Aorta (tissue), 5 donors: ENCODE measurements at regions not wholly inside any gene's neighbourhood (a gene's known extent, or its start where the extent isn't known, plus 50 kb on each side); places are given as distances from the start of the nearest gene placed in this dataset.

Experiments used
- ATAC-seq: fragments of 200-7000 bp; cut with Tn5 transposase; one replicate; pipeline ENCODE4 v1.9.1; 2022; ENCODE audit warnings: moderate library complexity; ENCODE audit not compliant: low FRiP score
- DNase-seq, 2 donors: peaks; one replicate each; pipeline ENCODE4 v3.0.0-alpha.2; 2020
- H3K27ac ChIP-seq, 2 donors: one replicate each; pipeline ENCODE4 v1.5.1; 2013; ENCODE audit warnings: low read length in 2 of 2, mild to moderate bottlenecking in 2 of 2, moderate library complexity in 2 of 2, control low read depth in 1 of 2, inconsistent platforms in 1 of 2, low read depth in 1 of 2
- H3K27me3 ChIP-seq, 2 donors: one replicate each; pipeline ENCODE4 v1.6.1; 2013; ENCODE audit warnings: control low read depth in 1 of 2, low read length in 1 of 2, mild to moderate bottlenecking in 1 of 2, moderate library complexity in 1 of 2; ENCODE audit not compliant: insufficient read depth in 2 of 2, control insufficient read depth in 1 of 2
- H3K36me3 ChIP-seq, 2 donors: one replicate each; pipeline ENCODE4 v1.6.1; 2013; ENCODE audit warnings: control low read depth in 1 of 2, low read length in 1 of 2, mild to moderate bottlenecking in 1 of 2; ENCODE audit not compliant: insufficient read depth in 2 of 2, control insufficient read depth in 1 of 2
- H3K4me1 ChIP-seq, 2 donors: one replicate each; pipeline ENCODE4 v1.6.1; 2013; ENCODE audit warnings: low read length in 2 of 2, control low read depth in 1 of 2, mild to moderate bottlenecking in 1 of 2, moderate library complexity in 1 of 2; ENCODE audit not compliant: insufficient read depth in 2 of 2, control insufficient read depth in 1 of 2
- H3K4me3 ChIP-seq, 2 donors: one replicate each; pipeline ENCODE4 v1.5.1; 2013; ENCODE audit warnings: low read length in 2 of 2, control low read depth in 1 of 2, mild to moderate bottlenecking in 1 of 2
- H3K9me3 ChIP-seq: one replicate; pipeline ENCODE4 v1.6.1; 2013; ENCODE audit warnings: mild to moderate bottlenecking, low read length; ENCODE audit not compliant: control insufficient read depth
- WGBS, 2 donors: extraction: QIAGEN DNeasy Blood & Tissue Kit; methylation state at CpG; one replicate each; pipeline ENCODE4 v1.1.7; 2013; 5-methylcytosine and 5-hydroxymethylcytosine counted together
- intact Hi-C, 2 donors: fragments of 100-400 bp; cut with DNase I; formaldehyde crosslinking; loops; one replicate each; pipeline versions ENCODE4 v1.14.2 to v1.15.0; 2022
- donor health status: healthy with polysubstance abuse.
- donor health status: Bipolar disorder and iron deficiency.
- donor health status: DM: no; HTN: no; CAD: no.
- donor health status: DM: no; HTN: no; CAD: no.
- donor health status: DM: yes; HTN: yes; CAD: no.

DNA sequence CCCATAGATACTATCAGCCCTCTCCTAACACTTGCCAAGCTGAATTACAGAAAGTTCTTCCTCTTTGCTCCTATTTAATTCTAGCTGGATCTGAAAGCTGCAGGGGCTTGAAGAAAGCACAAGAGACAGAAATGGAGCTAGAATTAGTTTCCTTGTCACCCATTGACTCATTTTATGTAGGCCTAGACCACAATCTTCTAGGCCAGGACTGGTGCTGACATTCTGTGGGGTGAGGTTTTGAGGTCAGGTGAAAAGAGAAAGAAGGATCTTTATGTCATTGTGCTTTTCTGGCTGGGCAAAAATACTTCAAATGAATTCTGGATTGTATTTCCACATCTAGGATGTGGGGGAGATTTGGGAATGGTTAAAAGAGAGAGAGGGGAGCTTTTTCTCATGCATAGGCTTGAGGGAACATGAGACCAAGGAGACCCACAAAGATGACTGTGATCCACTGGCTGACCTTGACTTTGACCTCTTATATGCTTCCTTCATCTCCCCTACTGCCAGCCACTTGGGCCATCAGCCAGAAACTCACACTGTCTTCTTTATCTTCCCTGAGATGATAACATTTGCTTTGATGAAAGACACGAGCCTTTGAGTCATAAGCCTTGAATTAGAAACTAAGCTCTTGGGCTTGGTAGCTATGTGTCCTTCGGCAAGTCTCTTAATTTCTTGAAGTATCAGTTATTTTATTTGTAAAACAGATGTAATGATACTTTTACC is 274.9 kb upstream of the CADM1 start:
- Histone ChIP-seq H3K4me1 (no peaks in the 10 kb centered on the region), H3K27ac (no peak overlapping the region), H3K9me3 (no peaks in the 10 kb centered on the region), H3K36me3 (no peaks in the 10 kb centered on the region), H3K27me3 (no peaks in the 10 kb centered on the region), H3K4me3 (no peak overlapping the region)
- 90% methylated on average over 2 of the region's 2 CpGs for WGBS, 2 donors
- intact Hi-C loops: no loop called here
- ATAC-seq (no peak), DNase-seq (no peak)

DNA sequence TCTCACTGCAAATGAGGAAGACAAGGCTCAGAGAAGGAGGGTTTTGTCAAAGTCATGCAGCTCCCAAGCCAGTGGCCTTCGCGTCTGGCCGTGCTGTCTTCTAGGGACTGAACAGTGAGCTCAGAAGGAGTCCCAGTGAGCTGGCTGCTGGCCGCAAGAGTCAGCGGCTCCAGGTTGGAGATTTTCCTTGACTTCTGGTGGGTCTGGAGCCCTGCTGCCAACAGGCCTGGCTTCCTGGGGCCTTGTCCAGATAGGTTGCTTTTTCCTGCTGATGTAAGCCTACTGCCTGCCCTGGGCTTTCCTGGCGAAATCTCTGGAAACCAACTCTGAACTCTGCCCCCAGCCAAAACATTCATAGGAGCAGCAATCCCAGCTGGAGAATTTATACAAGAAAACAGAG is 272.7 kb upstream of the CADM1 start:
- no peaks in the 10 kb centered on the region for H3K36me3 ChIP-seq
- H3K4me3 ChIP-seq: no peak overlapping the region
- H3K4me1 ChIP-seq: no peaks in the 10 kb centered on the region
- DNase-seq (no peak), ATAC-seq (peak; percentile 51)
- intact Hi-C loops: no loop called here
- no peaks in the 10 kb centered on the region for H3K27me3 ChIP-seq
- 40 to 60% methylated on average over 6 of the region's 6 CpGs for WGBS, 2 donors
- no peaks in the 10 kb centered on the region for H3K9me3 ChIP-seq
- no peak overlapping the region for H3K27ac ChIP-seq

DNA sequence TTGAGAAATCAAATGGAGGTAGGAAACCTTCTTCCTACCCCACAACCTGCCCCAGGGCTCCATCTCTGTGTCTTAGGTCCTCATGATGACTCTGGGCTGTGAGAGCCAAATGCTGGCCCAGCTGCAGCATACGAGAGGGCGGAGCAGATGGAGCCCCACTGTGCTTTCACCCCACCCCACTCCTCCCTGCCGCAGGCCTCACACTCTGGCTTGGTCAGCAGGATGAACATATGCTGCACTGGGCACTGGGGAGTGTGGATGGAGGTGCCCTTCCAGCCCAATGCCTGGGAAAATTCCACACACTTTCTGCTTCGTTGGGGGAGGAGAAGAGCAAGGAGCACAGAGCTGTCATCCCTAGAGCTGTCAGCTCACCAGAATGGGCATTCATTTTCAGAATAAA is 271.6 kb upstream of the CADM1 start:
- ATAC-seq: no peak
- Histone ChIP-seq H3K4me3 (no peak overlapping the region), H3K27ac (no peak overlapping the region), H3K4me1 (no peaks in the 10 kb centered on the region), H3K36me3 (no peaks in the 10 kb centered on the region), H3K27me3 (no peaks in the 10 kb centered on the region), H3K9me3 (no peaks in the 10 kb centered on the region)
- WGBS, 2 donors: 82 to 89% methylated on average over 4 of the region's 4 CpGs
- intact Hi-C loops: no loop called here
- no peak for DNase-seq

DNA sequence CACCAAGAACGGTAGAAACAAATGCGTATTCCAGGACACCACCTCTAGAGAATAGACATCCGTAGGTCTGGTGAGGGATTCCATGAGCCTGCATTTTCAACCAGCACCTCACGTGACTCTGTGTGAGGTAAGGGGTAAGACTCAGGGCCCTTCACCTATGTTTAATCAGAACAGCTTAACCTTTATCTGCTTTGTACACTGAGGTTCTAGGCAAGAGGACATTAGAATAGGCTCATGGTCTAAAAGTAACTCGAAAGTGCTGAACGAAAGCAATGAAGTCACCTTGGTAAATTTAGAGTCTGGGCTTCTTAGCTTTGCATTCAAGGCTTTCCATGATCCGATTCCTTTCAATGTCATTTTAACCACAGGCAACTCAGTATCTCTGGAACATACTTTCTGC is 270.5 kb upstream of the CADM1 start:
- intact Hi-C loops: no loop called here
- WGBS, 2 donors: 90 to 92% methylated on average over 7 of the region's 7 CpGs
- no peaks in the 10 kb centered on the region for H3K27me3 ChIP-seq
- H3K4me1 ChIP-seq: no peaks in the 10 kb centered on the region
- H3K27ac ChIP-seq: no peak overlapping the region
- no peaks in the 10 kb centered on the region for H3K9me3 ChIP-seq
- no peaks in the 10 kb centered on the region for H3K36me3 ChIP-seq
- no peak overlapping the region for H3K4me3 ChIP-seq
- DNase-seq (no peak), ATAC-seq (no peak)

DNA sequence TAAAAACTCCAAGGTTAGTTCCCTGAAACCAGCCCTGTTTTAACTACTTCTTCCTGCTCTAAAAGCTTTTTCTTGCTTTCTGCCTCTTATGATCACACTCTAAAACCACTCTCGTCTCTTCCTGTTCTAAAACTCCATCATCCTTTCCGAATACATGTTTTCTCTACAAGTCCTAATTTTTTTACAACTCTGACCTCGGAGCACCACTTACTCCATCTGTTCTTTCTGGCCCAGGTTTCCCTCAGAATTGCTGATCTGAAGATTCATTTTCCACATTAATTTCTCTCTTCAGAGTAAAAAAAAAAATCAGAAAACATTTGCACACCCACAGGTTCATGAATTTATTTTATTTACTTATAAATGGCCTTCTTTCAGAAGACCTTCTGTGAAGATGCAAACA is 265.7 kb upstream of the CADM1 start:
- 66 to 79% methylated on average over 3 of the region's 3 CpGs for WGBS, 2 donors
- no peak overlapping the region for H3K27ac ChIP-seq

DNA sequence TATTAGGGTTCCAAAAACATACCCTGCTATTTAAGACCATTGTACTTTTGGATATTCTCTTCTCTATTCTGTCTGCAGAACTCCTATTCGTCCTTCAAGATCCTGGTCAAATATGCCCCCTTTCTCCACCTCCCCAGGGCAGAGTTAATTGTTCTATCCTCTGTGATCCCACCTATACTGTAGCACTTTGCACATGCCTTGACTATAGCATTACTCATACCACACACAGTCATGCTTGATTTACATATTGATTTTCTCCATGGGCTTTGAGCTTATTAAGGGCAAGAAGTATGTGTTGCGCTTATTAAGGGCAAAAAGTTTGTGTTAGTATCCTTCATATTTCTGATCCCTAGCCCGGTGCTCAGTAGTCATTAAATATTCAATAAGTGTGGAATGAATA is 263.7 kb upstream of the CADM1 start:
- ATAC-seq: no peak
- Histone ChIP-seq H3K27ac (no peak overlapping the region), H3K36me3 (no peaks in the 10 kb centered on the region), H3K27me3 (no peaks in the 10 kb centered on the region), H3K4me3 (no peak overlapping the region), H3K4me1 (no peaks in the 10 kb centered on the region), H3K9me3 (no peaks in the 10 kb centered on the region)
- DNase-seq: no peak
- WGBS, 2 donors: 91 to 93% methylated on average over 3 of the region's 3 CpGs
- intact Hi-C loops: no loop called here

More for the DNA sequence above, 265.7 kb upstream of the CADM1 start:
- Histone ChIP-seq H3K27me3 (no peaks in the 10 kb centered on the region), H3K4me1 (no peaks in the 10 kb centered on the region), H3K36me3 (no peaks in the 10 kb centered on the region), H3K9me3 (no peaks in the 10 kb centered on the region), H3K4me3 (no peak overlapping the region)
- DNase-seq (no peak), ATAC-seq (no peak)
- intact Hi-C loops: no loop called here

DNA sequence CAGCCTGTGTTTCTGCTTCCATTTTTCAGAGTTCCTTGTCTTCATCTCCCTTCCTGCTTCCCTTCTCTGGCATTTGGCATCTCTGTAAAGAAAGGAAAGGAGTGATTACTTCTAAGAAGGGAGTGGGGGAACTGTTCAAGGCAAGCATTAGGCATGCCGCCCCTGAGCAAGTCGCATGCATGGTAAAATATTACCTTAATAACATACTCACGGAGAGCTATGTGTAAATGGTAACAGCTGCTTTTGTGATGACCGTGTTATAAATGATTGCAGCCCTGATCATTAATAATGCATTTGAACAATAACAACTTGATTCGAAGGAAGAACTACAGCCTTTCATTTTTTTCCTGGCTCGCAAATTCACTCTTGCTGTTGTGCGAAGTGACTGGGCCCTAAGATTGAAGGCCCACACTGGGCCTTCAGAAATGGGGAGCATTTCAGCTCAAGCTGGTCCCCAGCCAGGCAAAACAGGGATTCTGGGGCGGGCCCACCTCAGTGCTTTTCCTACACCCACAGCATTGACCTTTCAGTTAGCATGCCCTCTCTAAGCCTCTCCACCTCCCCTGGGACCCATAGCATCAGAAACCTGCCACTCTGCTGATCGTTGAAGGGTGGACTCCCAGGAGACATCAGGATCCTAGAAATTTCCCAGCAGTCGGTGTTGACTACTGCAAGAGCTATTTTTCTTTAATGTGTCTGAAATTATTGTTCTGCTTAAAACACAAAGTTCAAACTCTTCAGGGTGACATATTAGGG is 263.0 kb upstream of the CADM1 start:
- Histone ChIP-seq H3K36me3 (no peaks in the 10 kb centered on the region), H3K27ac (no peak overlapping the region), H3K4me1 (no peaks in the 10 kb centered on the region), H3K9me3 (no peaks in the 10 kb centered on the region), H3K4me3 (no peak overlapping the region), H3K27me3 (no peaks in the 10 kb centered on the region)
- intact Hi-C loops: no loop called here
- WGBS, 2 donors: 54 to 70% methylated on average over 10 of the region's 10 CpGs
- ATAC-seq (no peak), DNase-seq (no peak)

DNA sequence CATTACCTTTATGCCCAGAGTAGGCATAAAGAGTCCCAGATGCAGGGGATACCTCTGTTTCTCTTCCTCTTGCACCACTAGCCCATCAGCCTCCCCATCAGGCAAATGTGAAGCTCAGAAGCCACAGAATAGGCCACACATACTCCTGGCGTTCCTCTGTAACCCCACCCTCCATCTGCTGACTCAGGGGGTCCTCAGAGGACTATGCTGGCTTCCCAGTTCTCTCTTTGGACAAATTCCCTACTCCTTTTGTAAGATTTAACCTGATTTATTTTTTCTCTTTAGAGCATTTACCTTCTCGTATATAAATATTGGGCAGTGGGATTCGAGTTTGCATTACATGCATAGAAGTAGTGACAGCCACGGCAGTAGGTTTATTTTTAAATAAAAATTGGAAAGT is 262.3 kb upstream of the CADM1 start:
- no peak for DNase-seq
- 74 to 85% methylated on average over 4 of the region's 4 CpGs for WGBS, 2 donors
- Histone ChIP-seq H3K4me3 (no peak overlapping the region), H3K9me3 (no peaks in the 10 kb centered on the region), H3K27ac (no peak overlapping the region), H3K36me3 (no peaks in the 10 kb centered on the region), H3K27me3 (no peaks in the 10 kb centered on the region), H3K4me1 (no peaks in the 10 kb centered on the region)
- intact Hi-C loops: no loop called here
- no peak for ATAC-seq

DNA sequence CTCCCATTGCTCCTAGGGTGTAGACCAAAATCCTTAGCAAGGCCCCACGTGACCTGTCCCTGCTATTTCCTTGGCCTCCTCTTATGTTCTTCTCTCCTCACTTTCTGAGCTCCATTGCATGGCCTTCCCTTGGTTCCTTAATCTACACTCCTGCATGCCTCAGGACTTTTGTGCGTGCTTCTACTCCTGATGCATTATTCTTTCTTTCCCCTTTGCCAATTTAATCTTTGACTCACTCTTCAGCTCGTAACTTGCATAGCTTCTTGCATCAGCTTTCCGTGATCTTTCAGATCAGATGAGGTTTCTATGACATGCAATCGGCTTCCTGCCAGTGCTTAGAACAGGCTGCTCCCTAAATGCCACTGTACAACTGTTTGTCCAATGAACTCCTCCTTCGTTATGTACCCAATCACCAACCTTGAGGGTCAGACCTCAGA is 261.6 kb upstream of the CADM1 start:
- H3K9me3 ChIP-seq: no peaks in the 10 kb centered on the region
- 91 to 94% methylated on average over 6 of the region's 6 CpGs for WGBS, 2 donors
- no peak overlapping the region for H3K27ac ChIP-seq
- H3K4me1 ChIP-seq: no peaks in the 10 kb centered on the region
- intact Hi-C loops: no loop called here
- H3K27me3 ChIP-seq: no peaks in the 10 kb centered on the region
- H3K36me3 ChIP-seq: no peaks in the 10 kb centered on the region
- DNase-seq (no peak), ATAC-seq (no peak)
- no peak overlapping the region for H3K4me3 ChIP-seq
